ENCODE measurements at regions not wholly inside any gene's neighbourhood (a gene's known extent, or its start where the extent isn't known, plus 50 kb on each side); places are given as distances from the start of the nearest gene placed in this dataset.

DNA sequence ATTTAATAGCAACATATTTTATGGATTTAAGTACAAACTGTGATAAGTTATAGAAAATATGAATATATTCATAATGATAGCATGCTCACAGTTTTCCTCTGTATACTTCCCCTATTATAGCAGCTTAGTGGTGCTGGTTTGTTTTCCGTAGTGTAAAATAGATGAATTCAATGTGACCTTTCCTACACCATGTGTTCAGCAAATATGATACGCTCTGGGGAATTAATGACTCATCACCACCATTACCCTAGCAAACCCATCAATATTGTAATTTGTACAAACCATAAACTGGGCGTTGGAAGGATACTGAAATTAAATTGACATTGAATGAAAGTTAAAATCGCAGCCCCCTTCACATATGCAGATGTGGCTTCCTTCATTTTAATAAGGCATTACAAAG lies 58.7 kb upstream of the CDH19 start:
- no peak for ATAC-seq (replicated peaks)
- H3K27ac Mint-ChIP-seq = no peak overlapping the region
- H3K36me3 Mint-ChIP-seq = no peaks in the 10 kb centered on the region
- H3K9me3 Mint-ChIP-seq = peaks cover 0 to 3% of the 10 kb centered on the region in 2 donors
- no peak for DNase-seq
- no peaks in the 10 kb centered on the region for H3K27me3 Mint-ChIP-seq
- no peak overlapping the region for H3K4me3 Mint-ChIP-seq
- no peaks in the 10 kb centered on the region for H3K4me1 Mint-ChIP-seq

DNA sequence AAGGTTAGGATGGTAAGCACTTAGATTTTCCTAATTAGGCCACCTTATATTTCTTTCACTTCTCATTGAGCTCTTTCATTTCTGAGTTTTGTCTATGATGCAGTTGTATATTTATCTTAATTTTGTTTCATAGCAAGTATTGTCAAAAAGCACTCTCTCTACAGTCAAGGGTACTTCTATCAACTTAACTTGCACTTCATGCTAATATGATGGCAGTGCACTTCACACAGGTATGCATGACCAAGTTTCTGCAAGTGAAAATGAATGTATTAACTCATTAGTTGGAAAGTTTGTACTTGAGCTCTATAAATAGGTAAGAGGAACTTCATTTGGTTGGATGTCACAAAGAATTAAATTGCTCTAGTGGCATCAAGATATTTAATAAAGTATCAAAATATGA lies 51.5 kb upstream of the CDH19 start:
- no peaks in the 10 kb centered on the region for H3K27me3 Mint-ChIP-seq
- H3K27ac Mint-ChIP-seq = no peak overlapping the region
- DNase-seq (no peak), ATAC-seq (replicated peaks) (no peak)
- no peaks in the 10 kb centered on the region for H3K4me1 Mint-ChIP-seq
- H3K9me3 Mint-ChIP-seq = peaks cover 0 to 2% of the 10 kb centered on the region in 2 donors
- no peak overlapping the region for H3K4me3 Mint-ChIP-seq
- H3K36me3 Mint-ChIP-seq = no peaks in the 10 kb centered on the region

Data from stimulated activated naive B cell treated with anti-CD40 and anti-IgM and Interleukin-4, amounts not matched to agents 10 μg/mL and 1 μg/mL and 100 μg/mL, for 72 hours (primary cell).